GM23248 (cell line): ENCODE measurements at regions not wholly inside any gene's neighbourhood (a gene's known extent, or its start where the extent isn't known, plus 50 kb on each side); places are given as distances from the start of the nearest gene placed in this dataset.

Experiments
- DNase-seq: peaks from one replicate; pipeline ENCODE4 v3.0.0-alpha.2; 2015
- H2AFZ ChIP-seq: fragments of 200-600 bp; sonication (generic); 2 replicates; pipeline ENCODE4 v1.6.1; 2016; ENCODE audit warnings: antibody characterized with exemption
- H3F3A ChIP-seq: fragments of 200-600 bp; sonication (generic); 2 replicates; pipeline ENCODE4 v1.6.1; 2016; ENCODE audit warnings: mild to moderate bottlenecking, antibody characterized with exemption, mixed run types; ENCODE audit not compliant: insufficient read depth
- H3K27ac ChIP-seq: fragments of 200-600 bp; sonication (generic); 2 replicates; pipeline ENCODE4 v1.5.1; 2016; ENCODE audit warnings: mild to moderate bottlenecking
- H3K27me3 ChIP-seq: fragments of 200-600 bp; sonication (generic); replicated peaks from 2 replicates; pipeline ENCODE4 v1.6.1; 2016; ENCODE audit warnings: mild to moderate bottlenecking; ENCODE audit not compliant: insufficient read depth
- H3K36me3 ChIP-seq: fragments of 200-600 bp; sonication (generic); 2 replicates; pipeline ENCODE4 v1.6.1; 2016; ENCODE audit warnings: low read depth, mild to moderate bottlenecking
- H3K4me1 ChIP-seq: fragments of 200-600 bp; sonication (generic); 2 replicates; pipeline ENCODE4 v1.6.1; 2016; ENCODE audit warnings: mild to moderate bottlenecking; ENCODE audit not compliant: insufficient read depth
- H3K4me2 ChIP-seq: fragments of 200-600 bp; sonication (generic); one replicate; pipeline ENCODE4 v1.6.1; 2016; ENCODE audit warnings: mild to moderate bottlenecking; ENCODE audit not compliant: unreplicated experiment
- H3K4me3 ChIP-seq: fragments of 200-600 bp; sonication (generic); 2 replicates; pipeline ENCODE4 v1.5.1; 2016; ENCODE audit warnings: mild to moderate bottlenecking
- H3K79me2 ChIP-seq: fragments of 200-600 bp; sonication (generic); 2 replicates; pipeline ENCODE4 v1.6.1; 2016; ENCODE audit warnings: mild to moderate bottlenecking; ENCODE audit not compliant: insufficient read depth
- H3K9ac ChIP-seq: fragments of 200-600 bp; sonication (generic); 2 replicates; pipeline ENCODE4 v1.6.1; 2016; ENCODE audit warnings: mild to moderate bottlenecking
- H3K9me2 ChIP-seq: fragments of 200-600 bp; sonication (generic); 2 replicates; pipeline ENCODE4 v1.6.1; 2016; ENCODE audit warnings: mixed run types, mild to moderate bottlenecking, moderate library complexity; ENCODE audit not compliant: insufficient read depth
- H3K9me3 ChIP-seq: fragments of 200-600 bp; sonication (generic); one replicate; pipeline ENCODE4 v1.6.1; 2017; ENCODE audit warnings: low read depth
- H4K20me1 ChIP-seq: fragments of 200-600 bp; sonication (generic); 2 replicates; pipeline ENCODE4 v1.6.0; 2016; ENCODE audit not compliant: insufficient read depth
- EZH2 ChIP-seq: fragments of 200-600 bp; sonication (generic); IDR thresholded peaks from 2 replicates; pipeline ENCODE4 v1.6.1; 2018; ENCODE audit warnings: antibody characterized with exemption, mild to moderate bottlenecking; ENCODE audit not compliant: insufficient read depth, poor library complexity, severe bottlenecking
- EZH2phosphoT487 ChIP-seq: fragments of 200-600 bp; sonication (generic); IDR thresholded peaks from 2 replicates; pipeline ENCODE4 v1.6.1; 2018; ENCODE audit warnings: antibody characterized with exemption, moderate library complexity, mild to moderate bottlenecking, low read depth; ENCODE audit not compliant: insufficient read depth
- WGBS, 2 experiments: methylation state at CpG; one replicate each; pipeline ENCODE4 v1.1.6; 2015 to 2017; ENCODE audit warnings: low lambda C conversion rate in 2 of 2, low coverage in 1 of 2; ENCODE audit errors: missing lambda C conversion rate in 2 of 2; 5-methylcytosine and 5-hydroxymethylcytosine counted together
- in situ Hi-C: fragments of 300-500 bp; cut with MboI; formaldehyde crosslinking; loops from 2 replicates; pipeline ENCODE4 v1.15.0; 2020

- H4K20me1 ChIP-seq = no peaks in the 10 kb centered on the region
- no peak overlapping the region for H3K9ac ChIP-seq
- no peak for TF ChIP-seq EZH2phosphoT487
- TF ChIP-seq EZH2 = no peak
- H3K27ac ChIP-seq = no peak overlapping the region
- DNase-seq = no peak
- WGBS, 2 experiments = 11% methylated on average over 7 of the region's 7 CpGs
- peaks cover 4% of the 10 kb centered on the region; the same call in 1 of the 2 replicates for H3K4me1 ChIP-seq
- H3K27me3 ChIP-seq = no peaks in the 10 kb centered on the region
- H3K9me3 ChIP-seq = no peaks in the 10 kb centered on the region
- in situ Hi-C loops = no loop called here
- H3F3A ChIP-seq = no peaks in the 10 kb centered on the region
- H3K4me3 ChIP-seq = no peak overlapping the region
- no peaks in the 10 kb centered on the region for H3K79me2 ChIP-seq
- H3K9me2 ChIP-seq = no peaks in the 10 kb centered on the region
- H3K4me2 ChIP-seq = no peak overlapping the region
- H2AFZ ChIP-seq = peak overlapping the region; percentile 51
- H3K36me3 ChIP-seq = no peaks in the 10 kb centered on the region
Observed at GRCh38 chr1:238592621-238593020, 701.9 kb upstream of the ZP4 start.

GRCh38 chr1:238589843-238590435 is 699.2 kb upstream of the ZP4 start:
- Histone ChIP-seq H3K4me1 (peaks cover 4% of the 10 kb centered on the region; the same call in 1 of the 2 replicates), H3K4me2 (peak overlapping the region; percentile 36), H3K9ac (peak overlapping the region; percentile 3; the same call in 1 of the 2 replicates), H3K9me2 (no peaks in the 10 kb centered on the region), H3K9me3 (no peaks in the 10 kb centered on the region), H3K79me2 (no peaks in the 10 kb centered on the region), H4K20me1 (no peaks in the 10 kb centered on the region), H3K27me3 (no peaks in the 10 kb centered on the region), H3K36me3 (no peaks in the 10 kb centered on the region), H2AFZ (peak overlapping the region; percentile 36; the same call in 1 of the 2 replicates), H3F3A (no peaks in the 10 kb centered on the region), H3K27ac (peak overlapping the region; percentile 47), H3K4me3 (peak overlapping the region; percentile 47)
- TF ChIP-seq EZH2 = no peak
- no peak for TF ChIP-seq EZH2phosphoT487
- WGBS, 2 experiments = 14 to 16% methylated on average over 9 of the region's 9 CpGs
- in situ Hi-C loops = no loop called here
- DNase-seq = peak; percentile 65

- no peaks in the 10 kb centered on the region for H3K79me2 ChIP-seq
- DNase-seq = no peak
- H3K27ac ChIP-seq = no peak overlapping the region
- no peak overlapping the region for H3K4me2 ChIP-seq
- no peak overlapping the region for H3K4me3 ChIP-seq
- no peaks in the 10 kb centered on the region for H4K20me1 ChIP-seq
- no peak overlapping the region for H3K9ac ChIP-seq
- H3K27me3 ChIP-seq = no peaks in the 10 kb centered on the region
- H3K9me2 ChIP-seq = no peaks in the 10 kb centered on the region
- in situ Hi-C loops = no loop called here
- H3K9me3 ChIP-seq = no peaks in the 10 kb centered on the region
- TF ChIP-seq EZH2 = no peak
- no peak for TF ChIP-seq EZH2phosphoT487
- no peaks in the 10 kb centered on the region for H3K36me3 ChIP-seq
- H3K4me1 ChIP-seq = no peaks in the 10 kb centered on the region
- 35 to 40% methylated on average over 3 of the region's 3 CpGs for WGBS, 2 experiments
- H2AFZ ChIP-seq = no peak overlapping the region
- H3F3A ChIP-seq = no peaks in the 10 kb centered on the region
Observed at GRCh38 chr1:238582816-238583215, 692.1 kb upstream of the ZP4 start.

- Histone ChIP-seq H2AFZ (no peak overlapping the region), H3K79me2 (no peaks in the 10 kb centered on the region), H3K4me1 (no peaks in the 10 kb centered on the region), H3K4me2 (no peak overlapping the region), H3K9ac (no peak overlapping the region), H3K36me3 (no peaks in the 10 kb centered on the region), H3K9me3 (peaks cover 2% of the 10 kb centered on the region), H3F3A (no peaks in the 10 kb centered on the region), H3K4me3 (no peak overlapping the region), H3K9me2 (no peaks in the 10 kb centered on the region), H3K27ac (no peak overlapping the region), H4K20me1 (no peaks in the 10 kb centered on the region), H3K27me3 (no peaks in the 10 kb centered on the region)
- peak; percentile 8 for DNase-seq
- 33 to 37% methylated on average over 2 of the region's 2 CpGs for WGBS, 2 experiments
- in situ Hi-C loops = no loop called here
- TF ChIP-seq EZH2 (no peak), EZH2phosphoT487 (no peak)
Observed at GRCh38 chr1:238581332-238581731, 690.6 kb upstream of the ZP4 start.
